ENCODE measurements at regions not wholly inside any gene's neighbourhood (a gene's known extent, or its start where the extent isn't known, plus 50 kb on each side); places are given as distances from the start of the nearest gene placed in this dataset.

DNA sequence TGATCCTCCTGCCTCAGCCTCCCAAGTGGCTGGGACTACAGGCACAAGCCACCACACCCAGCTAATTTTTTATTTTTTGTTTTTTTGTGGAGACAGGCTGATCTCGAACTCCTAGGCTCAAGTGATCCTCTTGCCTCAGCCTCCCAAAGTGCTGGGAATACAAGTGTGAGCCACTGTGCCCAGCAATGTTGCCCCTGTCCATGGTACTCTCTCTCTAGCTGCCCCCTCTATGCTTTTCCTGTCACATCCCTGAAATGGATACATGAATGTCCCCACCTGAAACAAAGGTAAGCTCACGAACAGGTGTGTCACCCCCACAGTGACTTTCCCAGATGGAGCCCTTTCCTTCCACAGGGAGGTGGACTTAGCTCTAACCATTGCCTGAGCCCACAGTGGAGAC is 141.1 kb upstream of the MGMT start:
- Histone ChIP-seq H3K9ac (ENCODE audit: low read length) (no peak overlapping the region), H4K20me1 (ENCODE audit: insufficient read depth, low read length) (no peaks in the 10 kb centered on the region), H3K9me2 (ENCODE audit: low read depth, low read length) (no peaks in the 10 kb centered on the region), H3K79me2 (ENCODE audit: insufficient read depth, low read length) (no peaks in the 10 kb centered on the region), H3K9me3 (ENCODE audit: low read length) (no peaks in the 10 kb centered on the region), H3K4me2 (ENCODE audit: low read length) (no peak overlapping the region), H3K27ac (ENCODE audit: low read depth, low read length, poor library complexity, severe bottlenecking) (no peak overlapping the region), H3K4me1 (ENCODE audit: insufficient read depth, low read length, severe bottlenecking) (no peaks in the 10 kb centered on the region), H3F3A (ENCODE audit: insufficient read depth, low read length) (no peaks in the 10 kb centered on the region), H2AFZ (ENCODE audit: low read length) (no peak overlapping the region), H3K4me3 (ENCODE audit: low read depth, low read length, poor library complexity, severe bottlenecking) (no peak overlapping the region), H3K36me3 (ENCODE audit: insufficient read depth, low read length) (no peaks in the 10 kb centered on the region), H3K27me3 (ENCODE audit: insufficient read depth, low read length) (0 out of 2 replicates have a peak, but pooled peaks cover 3% of the 10 kb centered on the region)
- no peak for TF ChIP-seq EZH2 (IDR thresholded peaks at IDR 0.05; ENCODE audit: borderline replicate concordance, low read length)
- TF ChIP-seq, protein P1, sequence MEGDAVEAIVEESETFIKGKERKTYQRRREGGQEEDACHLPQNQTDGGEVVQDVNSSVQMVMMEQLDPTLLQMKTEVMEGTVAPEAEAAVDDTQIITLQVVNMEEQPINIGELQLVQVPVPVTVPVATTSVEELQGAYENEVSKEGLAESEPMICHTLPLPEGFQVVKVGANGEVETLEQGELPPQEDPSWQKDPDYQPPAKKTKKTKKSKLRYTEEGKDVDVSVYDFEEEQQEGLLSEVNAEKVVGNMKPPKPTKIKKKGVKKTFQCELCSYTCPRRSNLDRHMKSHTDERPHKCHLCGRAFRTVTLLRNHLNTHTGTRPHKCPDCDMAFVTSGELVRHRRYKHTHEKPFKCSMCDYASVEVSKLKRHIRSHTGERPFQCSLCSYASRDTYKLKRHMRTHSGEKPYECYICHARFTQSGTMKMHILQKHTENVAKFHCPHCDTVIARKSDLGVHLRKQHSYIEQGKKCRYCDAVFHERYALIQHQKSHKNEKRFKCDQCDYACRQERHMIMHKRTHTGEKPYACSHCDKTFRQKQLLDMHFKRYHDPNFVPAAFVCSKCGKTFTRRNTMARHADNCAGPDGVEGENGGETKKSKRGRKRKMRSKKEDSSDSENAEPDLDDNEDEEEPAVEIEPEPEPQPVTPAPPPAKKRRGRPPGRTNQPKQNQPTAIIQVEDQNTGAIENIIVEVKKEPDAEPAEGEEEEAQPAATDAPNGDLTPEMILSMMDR (IDR thresholded peaks at IDR 0.05; ENCODE audit: low read length) = no peak

DNA sequence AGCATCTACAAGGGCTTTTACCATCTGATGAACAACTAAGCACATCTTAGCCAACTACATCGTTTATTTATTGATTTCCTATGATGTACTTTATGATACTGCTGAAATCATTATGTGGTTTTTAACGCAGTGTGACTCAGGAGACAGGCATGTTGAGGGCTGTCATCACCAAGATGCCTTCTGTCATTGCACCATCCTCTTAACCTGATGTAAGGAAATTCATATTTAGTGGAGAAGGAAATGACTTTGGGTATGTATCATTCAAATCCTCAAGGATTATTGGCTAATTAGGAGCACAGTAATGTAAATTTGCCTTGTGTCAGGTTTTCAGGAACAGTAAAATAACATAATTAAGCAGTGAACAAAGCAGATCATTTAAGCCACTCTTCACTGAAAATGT is 138.5 kb upstream of the MGMT start:
- H3K9ac ChIP-seq (ENCODE audit: low read length) = no peak overlapping the region
- no peak for TF ChIP-seq EZH2 (IDR thresholded peaks at IDR 0.05; ENCODE audit: borderline replicate concordance, low read length)
- TF ChIP-seq, protein P1 (IDR thresholded peaks at IDR 0.05; ENCODE audit: low read length) = no peak
- no peak overlapping the region for H3K4me2 ChIP-seq (ENCODE audit: low read length)

DNA sequence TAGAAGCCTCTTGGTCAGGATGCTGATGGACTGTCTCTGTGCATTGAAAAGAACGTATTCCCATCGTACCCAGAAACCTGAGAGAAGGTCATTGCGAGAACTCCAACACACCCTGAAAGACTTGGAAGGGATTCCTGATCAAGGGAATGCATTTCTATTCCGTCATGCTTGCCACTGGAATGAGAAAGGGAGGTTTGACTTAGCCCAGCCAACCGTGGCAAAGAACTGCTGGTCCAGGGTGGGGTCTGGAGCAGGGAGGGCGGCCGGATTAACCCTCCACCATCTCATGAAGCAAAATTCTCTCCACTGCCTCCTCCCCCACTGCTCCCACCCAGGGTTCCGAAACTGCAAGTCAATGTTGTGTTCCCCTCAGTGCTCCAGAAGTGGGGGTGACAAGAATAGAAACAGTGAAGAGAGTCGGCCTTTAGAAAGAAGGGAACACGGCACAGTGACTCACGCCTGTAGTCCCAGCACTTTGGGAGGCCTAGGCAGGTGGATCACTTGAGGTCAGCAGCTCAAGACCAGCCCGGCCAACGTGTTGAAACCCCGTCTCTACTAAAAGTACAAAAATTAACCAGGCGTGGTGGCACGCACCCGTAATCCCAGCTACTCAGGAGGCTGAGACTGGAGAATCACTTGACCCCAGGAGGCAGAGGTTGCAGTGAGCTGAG is 137.5 kb upstream of the MGMT start:
- no peaks in the 10 kb centered on the region for H3K4me1 ChIP-seq (ENCODE audit: insufficient read depth, low read length, severe bottlenecking)

More for the DNA sequence above, 138.5 kb upstream of the MGMT start:
- H3K27me3 ChIP-seq (ENCODE audit: insufficient read depth, low read length) = 0 out of 2 replicates have a peak, but pooled peaks cover 3% of the 10 kb centered on the region
- no peaks in the 10 kb centered on the region for H3K9me2 ChIP-seq (ENCODE audit: low read depth, low read length)
- no peak overlapping the region for H3K27ac ChIP-seq (ENCODE audit: low read depth, low read length, poor library complexity, severe bottlenecking)
- no peaks in the 10 kb centered on the region for H3K9me3 ChIP-seq (ENCODE audit: low read length)
- H3K4me3 ChIP-seq (ENCODE audit: low read depth, low read length, poor library complexity, severe bottlenecking) = no peak overlapping the region
- H4K20me1 ChIP-seq (ENCODE audit: insufficient read depth, low read length) = no peaks in the 10 kb centered on the region
- H3K4me1 ChIP-seq (ENCODE audit: insufficient read depth, low read length, severe bottlenecking) = no peaks in the 10 kb centered on the region
- H3K36me3 ChIP-seq (ENCODE audit: insufficient read depth, low read length) = no peaks in the 10 kb centered on the region
- H3K79me2 ChIP-seq (ENCODE audit: insufficient read depth, low read length) = no peaks in the 10 kb centered on the region
- no peak overlapping the region for H2AFZ ChIP-seq (ENCODE audit: low read length)
- no peaks in the 10 kb centered on the region for H3F3A ChIP-seq (ENCODE audit: insufficient read depth, low read length)

More for the DNA sequence above, 137.5 kb upstream of the MGMT start:
- Histone ChIP-seq H3K27ac (ENCODE audit: low read depth, low read length, poor library complexity, severe bottlenecking) (no peak overlapping the region), H3K79me2 (ENCODE audit: insufficient read depth, low read length) (no peaks in the 10 kb centered on the region), H2AFZ (ENCODE audit: low read length) (no peak overlapping the region), H3K4me2 (ENCODE audit: low read length) (no peak overlapping the region), H3K27me3 (ENCODE audit: insufficient read depth, low read length) (0 out of 2 replicates have a peak, but pooled peaks cover 3% of the 10 kb centered on the region), H3K9me2 (ENCODE audit: low read depth, low read length) (no peaks in the 10 kb centered on the region), H4K20me1 (ENCODE audit: insufficient read depth, low read length) (no peaks in the 10 kb centered on the region), H3K9me3 (ENCODE audit: low read length) (no peaks in the 10 kb centered on the region), H3K9ac (ENCODE audit: low read length) (no peak overlapping the region), H3K4me3 (ENCODE audit: low read depth, low read length, poor library complexity, severe bottlenecking) (no peak overlapping the region), H3F3A (ENCODE audit: insufficient read depth, low read length) (no peaks in the 10 kb centered on the region), H3K36me3 (ENCODE audit: insufficient read depth, low read length) (no peaks in the 10 kb centered on the region)
- TF ChIP-seq, protein P1 (IDR thresholded peaks at IDR 0.05; ENCODE audit: low read length) = no peak
- TF ChIP-seq EZH2 (IDR thresholded peaks at IDR 0.05; ENCODE audit: borderline replicate concordance, low read length) = no peak
